Fibroblast of lung (primary cell): ENCODE measurements at regions not wholly inside any gene's neighbourhood (a gene's known extent, or its start where the extent isn't known, plus 50 kb on each side); places are given as distances from the start of the nearest gene placed in this dataset.

Source experiments
- DNase-seq, 2 donors: peaks; one replicate each; pipeline versions ENCODE4 v3.0.0 to v3.0.0-alpha.2; 2010; ENCODE audit warnings: low read depth in 2 of 2
- H2AFZ ChIP-seq: 2 replicates; pipeline ENCODE4 v1.5.1; 2012; ENCODE audit warnings: low read length, control low read depth, inconsistent platforms
- H3K27ac ChIP-seq: 2 replicates; pipeline ENCODE4 v1.5.1; 2011; ENCODE audit warnings: low read length, control low read depth; ENCODE audit not compliant: insufficient read depth
- H3K27me3 ChIP-seq: 2 replicates; pipeline ENCODE4 v1.5.1; 2011; ENCODE audit warnings: mild to moderate bottlenecking, low read length; ENCODE audit not compliant: control insufficient read depth, insufficient read depth
- H3K36me3 ChIP-seq: 2 replicates; pipeline ENCODE4 v1.5.1; 2011; ENCODE audit warnings: low read length; ENCODE audit not compliant: control insufficient read depth, insufficient read depth
- H3K4me1 ChIP-seq: 2 replicates; pipeline ENCODE4 v1.5.1; 2011; ENCODE audit warnings: low read length; ENCODE audit not compliant: control insufficient read depth, insufficient read depth; ENCODE audit errors: extremely low read depth
- H3K4me2 ChIP-seq: 2 replicates; pipeline ENCODE4 v1.5.1; 2011; ENCODE audit warnings: low read length, control low read depth; ENCODE audit not compliant: insufficient read depth; ENCODE audit errors: extremely low read depth
- H3K4me3 ChIP-seq, 4 experiments: fragments of 200-600 bp in 1 of 4; sonication (generic) in 1 of 4; replicated peaks in 1 of 4; 2 replicates each; pipeline ENCODE4 v1.5.1; 2011 to 2016; ENCODE audit warnings: low read length in 4 of 4, low read depth in 3 of 4, mild to moderate bottlenecking in 3 of 4, control low read depth in 2 of 4, inconsistent platforms in 1 of 4, mixed read lengths in 1 of 4; ENCODE audit not compliant: insufficient read depth in 1 of 4; ENCODE audit errors: control extremely low read depth in 1 of 4
- H3K79me2 ChIP-seq: 2 replicates; pipeline ENCODE4 v1.5.1; 2012; ENCODE audit warnings: mild to moderate bottlenecking, low read length, inconsistent platforms; ENCODE audit not compliant: control insufficient read depth, insufficient read depth
- H3K9ac ChIP-seq: 2 replicates; pipeline ENCODE4 v1.5.1; 2011; ENCODE audit warnings: mild to moderate bottlenecking, low read length, control low read depth; ENCODE audit not compliant: insufficient read depth
- H3K9me3 ChIP-seq: 2 replicates; pipeline ENCODE4 v1.5.1; 2012; ENCODE audit warnings: low read depth, low read length; ENCODE audit not compliant: control insufficient read depth, insufficient read depth
- H4K20me1 ChIP-seq: 2 replicates; pipeline ENCODE4 v1.5.1; 2011; ENCODE audit warnings: low read length; ENCODE audit not compliant: control insufficient read depth, insufficient read depth; ENCODE audit errors: extremely low read depth
- EZH2 ChIP-seq: IDR thresholded peaks from 2 replicates; pipeline ENCODE4 v1.5.1; 2012; ENCODE audit warnings: low read length, control low read depth, mild to moderate bottlenecking; ENCODE audit errors: missing control alignments
- TF ChIP-seq, protein P1 (sequence below), 2 donors: IDR thresholded peaks in 1 of 2; conservative IDR thresholded peaks in 1 of 2; 1 replicate in 1 of 2; 2 replicates in 1 of 2; pipeline ENCODE4 v1.5.1; 2011 to 2012; ENCODE audit warnings: low read length in 2 of 2, control low read depth in 1 of 2, inconsistent platforms in 1 of 2, low read depth in 1 of 2, mild to moderate bottlenecking in 1 of 2

GRCh38 chr2:207385076-207385475 lies 144.7 kb upstream of the CREB1 start:
- H4K20me1 ChIP-seq, result no peaks in the 10 kb centered on the region
- no peak overlapping the region for H3K4me3 ChIP-seq
- no peaks in the 10 kb centered on the region for H3K79me2 ChIP-seq
- DNase-seq, result no peak
- no peak overlapping the region for H3K9ac ChIP-seq
- no peaks in the 10 kb centered on the region for H3K9me3 ChIP-seq
- no peak overlapping the region for H2AFZ ChIP-seq
- no peak overlapping the region for H3K27ac ChIP-seq
- no peaks in the 10 kb centered on the region for H3K27me3 ChIP-seq
- H3K4me1 ChIP-seq, result no peaks in the 10 kb centered on the region
- TF ChIP-seq EZH2, result no peak
- TF ChIP-seq, protein P1, sequence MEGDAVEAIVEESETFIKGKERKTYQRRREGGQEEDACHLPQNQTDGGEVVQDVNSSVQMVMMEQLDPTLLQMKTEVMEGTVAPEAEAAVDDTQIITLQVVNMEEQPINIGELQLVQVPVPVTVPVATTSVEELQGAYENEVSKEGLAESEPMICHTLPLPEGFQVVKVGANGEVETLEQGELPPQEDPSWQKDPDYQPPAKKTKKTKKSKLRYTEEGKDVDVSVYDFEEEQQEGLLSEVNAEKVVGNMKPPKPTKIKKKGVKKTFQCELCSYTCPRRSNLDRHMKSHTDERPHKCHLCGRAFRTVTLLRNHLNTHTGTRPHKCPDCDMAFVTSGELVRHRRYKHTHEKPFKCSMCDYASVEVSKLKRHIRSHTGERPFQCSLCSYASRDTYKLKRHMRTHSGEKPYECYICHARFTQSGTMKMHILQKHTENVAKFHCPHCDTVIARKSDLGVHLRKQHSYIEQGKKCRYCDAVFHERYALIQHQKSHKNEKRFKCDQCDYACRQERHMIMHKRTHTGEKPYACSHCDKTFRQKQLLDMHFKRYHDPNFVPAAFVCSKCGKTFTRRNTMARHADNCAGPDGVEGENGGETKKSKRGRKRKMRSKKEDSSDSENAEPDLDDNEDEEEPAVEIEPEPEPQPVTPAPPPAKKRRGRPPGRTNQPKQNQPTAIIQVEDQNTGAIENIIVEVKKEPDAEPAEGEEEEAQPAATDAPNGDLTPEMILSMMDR (conservative IDR thresholded peaks at IDR 0.05 in 1 of 2, IDR thresholded peaks at IDR 0.05 in 1 of 2; ENCODE audit: low read depth in 1 of 2, low read length in 2 of 2), result no peak
- no peak overlapping the region for H3K4me2 ChIP-seq
- H3K36me3 ChIP-seq, result no peaks in the 10 kb centered on the region

- no peak overlapping the region for H3K9ac ChIP-seq
- H3K9me3 ChIP-seq, result no peaks in the 10 kb centered on the region
- H3K4me2 ChIP-seq, result no peak overlapping the region
- no peaks in the 10 kb centered on the region for H3K79me2 ChIP-seq
- TF ChIP-seq, protein P1 (conservative IDR thresholded peaks at IDR 0.05 in 1 of 2, IDR thresholded peaks at IDR 0.05 in 1 of 2; ENCODE audit: low read depth in 1 of 2, low read length in 2 of 2), result no peak
- TF ChIP-seq EZH2, result no peak
- DNase-seq, result peak; percentile 68 to 81
- H3K27me3 ChIP-seq, result no peaks in the 10 kb centered on the region
- H3K4me1 ChIP-seq, result no peaks in the 10 kb centered on the region
- H3K27ac ChIP-seq, result no peak overlapping the region
- no peaks in the 10 kb centered on the region for H3K36me3 ChIP-seq
- no peak overlapping the region for H3K4me3 ChIP-seq
- H2AFZ ChIP-seq, result no peak overlapping the region
- no peaks in the 10 kb centered on the region for H4K20me1 ChIP-seq
Observed at GRCh38 chr2:207385903-207386302, 143.9 kb upstream of the CREB1 start.

- Histone ChIP-seq H3K4me3 (no peak overlapping the region), H2AFZ (no peak overlapping the region), H3K4me2 (no peak overlapping the region), H3K27me3 (no peaks in the 10 kb centered on the region), H3K27ac (no peak overlapping the region), H3K9ac (no peak overlapping the region), H3K36me3 (no peaks in the 10 kb centered on the region), H3K4me1 (no peaks in the 10 kb centered on the region), H3K79me2 (no peaks in the 10 kb centered on the region), H4K20me1 (no peaks in the 10 kb centered on the region), H3K9me3 (no peaks in the 10 kb centered on the region)
- TF ChIP-seq, protein P1 (conservative IDR thresholded peaks at IDR 0.05 in 1 of 2, IDR thresholded peaks at IDR 0.05 in 1 of 2; ENCODE audit: low read depth in 1 of 2, low read length in 2 of 2), result no peak
- no peak for TF ChIP-seq EZH2
- DNase-seq, result no peak
Observed at GRCh38 chr2:207387001-207387571, 142.7 kb upstream of the CREB1 start.
